Ectodermal cell (in vitro differentiated cells): ENCODE measurements at regions not wholly inside any gene's neighbourhood (a gene's known extent, or its start where the extent isn't known, plus 50 kb on each side); places are given as distances from the start of the nearest gene placed in this dataset.

ENCODE experiments used
- H3K27ac ChIP-seq: 2 replicates; pipeline ENCODE4 v1.7.0; 2013; ENCODE audit warnings: mild to moderate bottlenecking, low read depth, low read length; ENCODE audit not compliant: insufficient read depth, poor library complexity, severe bottlenecking
- H3K27me3 ChIP-seq: 2 replicates; pipeline ENCODE4 v1.7.0; 2013; ENCODE audit warnings: mild to moderate bottlenecking, low read length; ENCODE audit not compliant: insufficient read depth, control insufficient read depth, poor library complexity, severe bottlenecking
- H3K36me3 ChIP-seq: one replicate; pipeline ENCODE4 v1.7.0; 2013; ENCODE audit warnings: low read length; ENCODE audit not compliant: control insufficient read depth, insufficient read depth
- H3K4me1 ChIP-seq: one replicate; pipeline ENCODE4 v1.7.0; 2013; ENCODE audit warnings: low read length; ENCODE audit not compliant: control insufficient read depth, insufficient read depth
- H3K4me3 ChIP-seq: 2 replicates; pipeline ENCODE4 v1.7.0; 2013; ENCODE audit warnings: low read depth, low read length, control low read depth; ENCODE audit not compliant: insufficient read depth
- H3K9me3 ChIP-seq: 2 replicates; pipeline ENCODE4 v1.7.0; 2013; ENCODE audit warnings: mild to moderate bottlenecking, low read length, moderate library complexity; ENCODE audit not compliant: control insufficient read depth
- WGBS, 2 experiments: methylation state at CpG; one replicate each; pipeline ENCODE4 v1.1.7; 2013; ENCODE audit warnings: missing lambda C conversion rate in 2 of 2; 5-methylcytosine and 5-hydroxymethylcytosine counted together

- no peaks in the 10 kb centered on the region for H3K27me3 ChIP-seq
- no peak overlapping the region for H3K4me3 ChIP-seq
- no peaks in the 10 kb centered on the region for H3K4me1 ChIP-seq
- no peaks in the 10 kb centered on the region for H3K36me3 ChIP-seq
- H3K27ac ChIP-seq, result no peak overlapping the region
- H3K9me3 ChIP-seq, result peaks cover 3% of the 10 kb centered on the region
- 76 to 92% methylated on average over 2 of the region's 2 CpGs for WGBS, 2 experiments
These were observed 128.1 kb downstream of the DMRTA1 start for GRCh38 chr9:22574740-22575139.

- no peak overlapping the region for H3K27ac ChIP-seq
- no peak overlapping the region for H3K4me3 ChIP-seq
- no peaks in the 10 kb centered on the region for H3K4me1 ChIP-seq
- 95 to 96% methylated on average over 4 of the region's 4 CpGs for WGBS, 2 experiments
- H3K36me3 ChIP-seq, result no peaks in the 10 kb centered on the region
- no peaks in the 10 kb centered on the region for H3K9me3 ChIP-seq
- no peaks in the 10 kb centered on the region for H3K27me3 ChIP-seq
These were observed 134.2 kb downstream of the DMRTA1 start for GRCh38 chr9:22580788-22581187.

GRCh38 chr9:22582221-22582620, 135.6 kb downstream of the DMRTA1 start:
- Histone ChIP-seq H3K36me3 (no peaks in the 10 kb centered on the region), H3K27me3 (no peaks in the 10 kb centered on the region), H3K4me1 (no peaks in the 10 kb centered on the region)

GRCh38 chr9:22588918-22589317, 142.3 kb downstream of the DMRTA1 start:
- Histone ChIP-seq H3K27ac (no peak overlapping the region), H3K4me1 (no peaks in the 10 kb centered on the region), H3K27me3 (no peaks in the 10 kb centered on the region), H3K4me3 (no peak overlapping the region), H3K36me3 (no peaks in the 10 kb centered on the region), H3K9me3 (no peaks in the 10 kb centered on the region)
- 90 to 93% methylated on average over 4 to 5 of the region's 5 CpGs for WGBS, 2 experiments

More at GRCh38 chr9:22582221-22582620, 135.6 kb downstream of the DMRTA1 start:
- H3K27ac ChIP-seq, result no peak overlapping the region
- H3K9me3 ChIP-seq, result no peaks in the 10 kb centered on the region
- no peak overlapping the region for H3K4me3 ChIP-seq

GRCh38 chr9:22590336-22591033, 143.9 kb downstream of the DMRTA1 start:
- WGBS, 2 experiments, result 86 to 100% methylated on average over 1 of the region's 1 CpG
- H3K9me3 ChIP-seq, result no peaks in the 10 kb centered on the region
- H3K4me3 ChIP-seq, result no peak overlapping the region
- H3K36me3 ChIP-seq, result no peaks in the 10 kb centered on the region
- H3K27me3 ChIP-seq, result no peaks in the 10 kb centered on the region
- no peaks in the 10 kb centered on the region for H3K4me1 ChIP-seq
- H3K27ac ChIP-seq, result no peak overlapping the region

- Histone ChIP-seq H3K36me3 (no peaks in the 10 kb centered on the region), H3K9me3 (no peaks in the 10 kb centered on the region), H3K4me3 (no peak overlapping the region), H3K27me3 (no peaks in the 10 kb centered on the region), H3K27ac (no peak overlapping the region), H3K4me1 (no peaks in the 10 kb centered on the region)
- whole genome bisulfite sequencing, 2 experiments, result 96 to 100% methylated on average over 3 of the region's 3 CpGs
These were observed 149.2 kb downstream of the DMRTA1 start for GRCh38 chr9:22595805-22596204.

GRCh38 chr9:22617156-22617555, 170.5 kb downstream of the DMRTA1 start:
- Histone ChIP-seq H3K4me3 (no peak overlapping the region), H3K4me1 (no peaks in the 10 kb centered on the region), H3K9me3 (no peaks in the 10 kb centered on the region), H3K27me3 (no peaks in the 10 kb centered on the region), H3K36me3 (no peaks in the 10 kb centered on the region), H3K27ac (no peak overlapping the region)
- WGBS, 2 experiments, result 94 to 95% methylated on average over 2 of the region's 2 CpGs

GRCh38 chr9:22622815-22623214, 176.2 kb downstream of the DMRTA1 start:
- H3K4me1 ChIP-seq, result peaks cover 18% of the 10 kb centered on the region
- 80 to 87% methylated on average over 1 of the region's 1 CpG for WGBS, 2 experiments
- no peak overlapping the region for H3K4me3 ChIP-seq
- H3K9me3 ChIP-seq, result no peaks in the 10 kb centered on the region
- no peak overlapping the region for H3K27ac ChIP-seq
- no peaks in the 10 kb centered on the region for H3K27me3 ChIP-seq
- no peaks in the 10 kb centered on the region for H3K36me3 ChIP-seq

GRCh38 chr9:22623236-22623635, 176.6 kb downstream of the DMRTA1 start:
- no peaks in the 10 kb centered on the region for H3K27me3 ChIP-seq
- 20 to 22% methylated on average over 3 of the region's 3 CpGs for WGBS, 2 experiments
- no peaks in the 10 kb centered on the region for H3K9me3 ChIP-seq
- H3K4me1 ChIP-seq, result peaks cover 18% of the 10 kb centered on the region
- H3K36me3 ChIP-seq, result no peaks in the 10 kb centered on the region
- no peak overlapping the region for H3K4me3 ChIP-seq
- no peak overlapping the region for H3K27ac ChIP-seq

GRCh38 chr9:22625540-22625939, 178.9 kb downstream of the DMRTA1 start:
- H3K4me3 ChIP-seq, result no peak overlapping the region
- no peaks in the 10 kb centered on the region for H3K9me3 ChIP-seq
- peaks cover 18% of the 10 kb centered on the region for H3K4me1 ChIP-seq
- no peaks in the 10 kb centered on the region for H3K36me3 ChIP-seq
- no peak overlapping the region for H3K27ac ChIP-seq
- H3K27me3 ChIP-seq, result no peaks in the 10 kb centered on the region
- 93 to 96% methylated on average over 4 of the region's 4 CpGs for WGBS, 2 experiments

- Histone ChIP-seq H3K4me3 (no peak overlapping the region), H3K36me3 (no peaks in the 10 kb centered on the region), H3K9me3 (no peaks in the 10 kb centered on the region), H3K4me1 (no peaks in the 10 kb centered on the region), H3K27me3 (no peaks in the 10 kb centered on the region), H3K27ac (no peak overlapping the region)
These were observed 196.9 kb downstream of the DMRTA1 start for GRCh38 chr9:22643541-22643940.
